ENCODE measurements at regions not wholly inside any gene's neighbourhood (a gene's known extent, or its start where the extent isn't known, plus 50 kb on each side); places are given as distances from the start of the nearest gene placed in this dataset.

GRCh38 chr4:102441978-102442911 is 58.9 kb upstream of the NFKB1 start:
- no peak for DNase-seq

GRCh38 chr4:102444752-102445151 is 56.4 kb upstream of the NFKB1 start:
- no peak for DNase-seq

- DNase-seq: no peak
These were observed 55.9 kb upstream of the NFKB1 start for GRCh38 chr4:102445213-102445612.

- DNase-seq: no peak
These were observed 53.7 kb upstream of the NFKB1 start for GRCh38 chr4:102447413-102447812.

- peak; percentile 83 for DNase-seq
These were observed 51.3 kb upstream of the NFKB1 start for GRCh38 chr4:102449751-102450352.

- DNase-seq: peak; percentile 14
These were observed 49.9 kb upstream of the NFKB1 start for GRCh38 chr4:102451266-102451665.
